ENCODE measurements at regions not wholly inside any gene's neighbourhood (a gene's known extent, or its start where the extent isn't known, plus 50 kb on each side); places are given as distances from the start of the nearest gene placed in this dataset.
"Not testable (repeated sequence)": the region's sequence is repeated elsewhere in the genome, so short reads cannot be mapped to it uniquely, and the experiment has no call there.

- DNase-seq = no peak
These were observed 84.4 kb upstream of the CNEP1R1 start for GRCh38 chr16:49940464-49941224.

GRCh38 chr16:49944221-49944620 is 80.8 kb upstream of the CNEP1R1 start:
- no peak for DNase-seq

GRCh38 chr16:49947907-49948678 is 76.9 kb upstream of the CNEP1R1 start:
- no peak for DNase-seq

GRCh38 chr16:49951574-49952195 is 73.3 kb upstream of the CNEP1R1 start:
- DNase-seq = no peak

- no peak for DNase-seq
These were observed 72.6 kb upstream of the CNEP1R1 start for GRCh38 chr16:49952386-49952785.

- DNase-seq = no peak
These were observed 71.9 kb upstream of the CNEP1R1 start for GRCh38 chr16:49953090-49953489.

GRCh38 chr16:49955858-49956257 is 69.2 kb upstream of the CNEP1R1 start:
- no peak for DNase-seq

GRCh38 chr16:49956915-49957314 is 68.1 kb upstream of the CNEP1R1 start:
- no peak for DNase-seq

GRCh38 chr16:49958448-49958847 is 66.6 kb upstream of the CNEP1R1 start:
- no peak for DNase-seq

GRCh38 chr16:49959552-49960277 is 65.3 kb upstream of the CNEP1R1 start:
- no peak for DNase-seq

GRCh38 chr16:49961089-49961488 is 63.9 kb upstream of the CNEP1R1 start:
- DNase-seq = no peak

- not testable (repeated sequence) for DNase-seq
These were observed 62.5 kb upstream of the CNEP1R1 start for GRCh38 chr16:49962566-49962965.

GRCh38 chr16:49964316-49964715 is 60.7 kb upstream of the CNEP1R1 start:
- DNase-seq = no peak

- DNase-seq = no peak
These were observed 60.1 kb upstream of the CNEP1R1 start for GRCh38 chr16:49964973-49965372.

GRCh38 chr16:49967012-49967559 is 57.9 kb upstream of the CNEP1R1 start:
- no peak for DNase-seq

GRCh38 chr16:49969091-49970030 is 55.7 kb upstream of the CNEP1R1 start:
- no peak for DNase-seq

- DNase-seq = no peak
These were observed 54.1 kb upstream of the CNEP1R1 start for GRCh38 chr16:49970797-49971431.

GRCh38 chr16:49972280-49972679 is 52.7 kb upstream of the CNEP1R1 start:
- no peak for DNase-seq

GRCh38 chr16:49972961-49973360 is 52.1 kb upstream of the CNEP1R1 start:
- DNase-seq = no peak

All from NCI-H1930 (cell line).